Calu3 (cell line): ENCODE measurements at regions not wholly inside any gene's neighbourhood (a gene's known extent, or its start where the extent isn't known, plus 50 kb on each side); places are given as distances from the start of the nearest gene placed in this dataset.

ENCODE experiments used
- BruUV-seq: library from RNA; stranded (reverse); fragments of 400-500 nt; replicated peaks from 2 replicates; lab custom pipeline; 2021; lab: Mats Ljungman, UMichigan
- CTCF ChIA-PET: fragments of 300-600 bp; sonication (Branson Sonifier 250); formaldehyde crosslinking; loops from one replicate; lab custom pipeline; 2022; ENCODE audit warnings: antibody characterized with exemption; lab: Charles Lee
- DNase-seq: peaks from one replicate; pipeline ENCODE4 v3.0.0; 2022
- H3K27ac Mint-ChIP-seq: one replicate; pipeline ENCODE4 v1.8.0; 2022; ENCODE audit warnings: mixed read lengths; ENCODE audit not compliant: unreplicated experiment
- H3K27me3 Mint-ChIP-seq: one replicate; pipeline ENCODE4 v1.8.0; 2022; ENCODE audit warnings: mixed read lengths; ENCODE audit not compliant: unreplicated experiment
- H3K36me3 Mint-ChIP-seq: one replicate; pipeline ENCODE4 v1.8.0; 2022; ENCODE audit warnings: mild to moderate bottlenecking, moderate library complexity, mixed read lengths; ENCODE audit not compliant: insufficient read depth, unreplicated experiment
- H3K4me1 Mint-ChIP-seq: one replicate; pipeline ENCODE4 v1.8.0; 2022; ENCODE audit warnings: mild to moderate bottlenecking, low read depth, mixed read lengths; ENCODE audit not compliant: unreplicated experiment
- H3K4me3 Mint-ChIP-seq: one replicate; pipeline ENCODE4 v1.8.0; 2022; ENCODE audit warnings: mild to moderate bottlenecking, low read depth, moderate library complexity, mixed read lengths; ENCODE audit not compliant: unreplicated experiment
- H3K9me3 Mint-ChIP-seq: one replicate; pipeline ENCODE4 v1.8.0; 2022; ENCODE audit warnings: low read depth, mixed read lengths; ENCODE audit not compliant: unreplicated experiment
- CTCF ChIP-seq: fragments of 200-600 bp; IDR thresholded peaks from one replicate; pipeline ENCODE4 v1.8.0; 2022; ENCODE audit warnings: antibody characterized with exemption; ENCODE audit not compliant: unreplicated experiment
- intact Hi-C: fragments of 100-400 bp; cut with micrococcal nuclease; formaldehyde crosslinking; loops from one replicate; pipeline ENCODE4 v1.10.0; 2022; ENCODE audit not compliant: unreplicated experiment

- no TSS peak for BruUV-seq
- Mint-ChIP-seq H3K36me3 (no peaks in the 10 kb centered on the region), H3K27me3 (no peaks in the 10 kb centered on the region), H3K27ac (no peak overlapping the region), H3K4me1 (no peaks in the 10 kb centered on the region), H3K9me3 (no peaks in the 10 kb centered on the region), H3K4me3 (no peak overlapping the region)
- intact Hi-C loops: no loop called here
- TF ChIP-seq CTCF: no peak
- no peak for DNase-seq
- CTCF ChIA-PET: no interaction called here
Observed at GRCh38 chr11:92839450-92839849, 130.0 kb upstream of the MTNR1B start.

GRCh38 chr11:92841719-92842118, 127.7 kb upstream of the MTNR1B start:
- Mint-ChIP-seq H3K9me3 (no peaks in the 10 kb centered on the region), H3K27ac (no peak overlapping the region), H3K4me1 (no peaks in the 10 kb centered on the region), H3K27me3 (no peaks in the 10 kb centered on the region), H3K36me3 (no peaks in the 10 kb centered on the region), H3K4me3 (no peak overlapping the region)
- no peak for DNase-seq
- no peak for TF ChIP-seq CTCF
- no TSS peak for BruUV-seq
- intact Hi-C loops: no loop called here
- CTCF ChIA-PET: no interaction called here

- BruUV-seq: no TSS peak
- Mint-ChIP-seq H3K4me1 (no peaks in the 10 kb centered on the region), H3K9me3 (no peaks in the 10 kb centered on the region), H3K27me3 (no peaks in the 10 kb centered on the region), H3K27ac (no peak overlapping the region), H3K4me3 (no peak overlapping the region), H3K36me3 (no peaks in the 10 kb centered on the region)
- CTCF ChIA-PET: no interaction called here
- DNase-seq: no peak
- TF ChIP-seq CTCF: no peak
- intact Hi-C loops: no loop called here
Observed at GRCh38 chr11:92843455-92843854, 126.0 kb upstream of the MTNR1B start.

GRCh38 chr11:92844197-92844596, 125.3 kb upstream of the MTNR1B start:
- CTCF ChIA-PET: no interaction called here
- Mint-ChIP-seq H3K4me1 (no peaks in the 10 kb centered on the region), H3K9me3 (no peaks in the 10 kb centered on the region), H3K4me3 (no peak overlapping the region), H3K36me3 (no peaks in the 10 kb centered on the region), H3K27ac (no peak overlapping the region), H3K27me3 (no peaks in the 10 kb centered on the region)
- no TSS peak for BruUV-seq
- DNase-seq: no peak
- no peak for TF ChIP-seq CTCF
- intact Hi-C loops: no loop called here
